GM23338 (cell line): ENCODE measurements at regions not wholly inside any gene's neighbourhood (a gene's known extent, or its start where the extent isn't known, plus 50 kb on each side); places are given as distances from the start of the nearest gene placed in this dataset.

Experiments
- ATAC-seq: fragments of 200-7000 bp; cut with Tn5 transposase; 3 replicates; pipeline ENCODE4 v1.9.1; 2020
- DNase-seq: peaks from one replicate; pipeline ENCODE4 v3.0.0-alpha.2; 2015; ENCODE audit warnings: low spot score
- H2AFZ ChIP-seq: fragments of 200-600 bp; sonication (generic); 2 replicates; pipeline ENCODE4 v1.8.0; 2016; ENCODE audit warnings: antibody characterized with exemption, mild to moderate bottlenecking, moderate library complexity
- H3F3A ChIP-seq: fragments of 200-600 bp; sonication (generic); replicated peaks from 2 replicates; pipeline ENCODE4 v1.8.0; 2017; ENCODE audit warnings: antibody characterized with exemption, mixed run types, low read depth
- H3K27ac ChIP-seq: fragments of 200-600 bp; sonication (generic); 2 replicates; pipeline ENCODE4 v1.6.1; 2016; ENCODE audit warnings: low read depth
- H3K27me3 ChIP-seq: fragments of 200-600 bp; sonication (generic); 2 replicates; pipeline ENCODE4 v1.8.0; 2016; ENCODE audit warnings: mild to moderate bottlenecking, mixed run types, moderate library complexity; ENCODE audit not compliant: insufficient read depth
- H3K36me3 ChIP-seq: fragments of 200-600 bp; sonication (generic); 2 replicates; pipeline ENCODE4 v1.8.0; 2016; ENCODE audit warnings: mild to moderate bottlenecking; ENCODE audit not compliant: insufficient read depth
- H3K4me1 ChIP-seq: fragments of 200-600 bp; sonication (generic); 2 replicates; pipeline ENCODE4 v1.8.0; 2016; ENCODE audit warnings: mild to moderate bottlenecking, moderate library complexity; ENCODE audit not compliant: insufficient read depth
- H3K4me2 ChIP-seq: fragments of 200-600 bp; sonication (generic); 2 replicates; pipeline ENCODE4 v1.7.1; 2017; ENCODE audit warnings: mixed run types
- H3K4me3 ChIP-seq: fragments of 200-600 bp; sonication (generic); 2 replicates; pipeline ENCODE4 v1.6.1; 2016; ENCODE audit warnings: mixed run types
- H3K79me2 ChIP-seq: fragments of 200-600 bp; sonication (generic); replicated peaks from 2 replicates; pipeline ENCODE4 v1.8.0; 2017; ENCODE audit warnings: mild to moderate bottlenecking; ENCODE audit not compliant: insufficient read depth
- H3K9me2 ChIP-seq: fragments of 200-600 bp; sonication (generic); 2 replicates; pipeline ENCODE4 v1.8.0; 2017; ENCODE audit not compliant: insufficient read depth
- H4K20me1 ChIP-seq: fragments of 200-600 bp; sonication (generic); replicated peaks from 2 replicates; pipeline ENCODE4 v1.8.0; 2017; ENCODE audit warnings: mild to moderate bottlenecking; ENCODE audit not compliant: insufficient read depth
- H3K27ac Mint-ChIP-seq: 2 replicates; pipeline ENCODE4 v1.8.0; 2020; ENCODE audit warnings: inconsistent platforms, mild to moderate bottlenecking, moderate library complexity, mixed read lengths
- H3K27me3 Mint-ChIP-seq: 3 replicates; pipeline ENCODE4 v1.8.0; 2022; ENCODE audit warnings: low read depth, mild to moderate bottlenecking, moderate library complexity, mixed read lengths, inconsistent platforms; ENCODE audit not compliant: insufficient read depth, poor library complexity
- H3K36me3 Mint-ChIP-seq: 3 replicates; pipeline ENCODE4 v1.8.0; 2021; ENCODE audit warnings: low read depth, mild to moderate bottlenecking, inconsistent platforms, moderate library complexity, mixed read lengths
- H3K4me1 Mint-ChIP-seq: 3 replicates; pipeline ENCODE4 v1.8.0; 2020; ENCODE audit warnings: mild to moderate bottlenecking, inconsistent platforms, mixed read lengths
- H3K4me3 Mint-ChIP-seq: 3 replicates; pipeline ENCODE4 v1.8.0; 2021; ENCODE audit warnings: moderate library complexity, mild to moderate bottlenecking, inconsistent platforms, mixed read lengths
- H3K9me3 Mint-ChIP-seq: 3 replicates; pipeline ENCODE4 v1.8.0; 2020; ENCODE audit warnings: moderate library complexity, mild to moderate bottlenecking, inconsistent platforms, mixed read lengths
- EZH2phosphoT487 ChIP-seq: fragments of 200-600 bp; sonication (generic); IDR thresholded peaks from one replicate; pipeline ENCODE4 v1.8.1; 2018; ENCODE audit warnings: antibody characterized with exemption; ENCODE audit not compliant: unreplicated experiment
- NANOG ChIP-seq: IDR thresholded peaks from 2 replicates; pipeline ENCODE4 v1.6.1; 2016; ENCODE audit warnings: antibody characterized with exemption, borderline replicate concordance
- POLR2AphosphoS5 ChIP-seq: IDR thresholded peaks from 2 replicates; pipeline ENCODE4 v1.6.1; 2016; ENCODE audit warnings: antibody characterized with exemption, low read depth
- ZNF114 ChIP-seq: fragments of 250-450 bp; sonication (Bioruptor Pico); IDR thresholded peaks from 2 replicates; pipeline ENCODE4 v1.5.0; 2020; ENCODE audit warnings: mild to moderate bottlenecking, moderate library complexity
- TF ChIP-seq, protein P1 (sequence below), 2 experiments: fragments of 200-600 bp in 1 of 2; sonication (generic) in 1 of 2; conservative IDR thresholded peaks; 2 replicates each; pipeline versions ENCODE4 v1.5.1 to v1.6.1; 2016 to 2017; ENCODE audit warnings: antibody characterized with exemption in 2 of 2, low read depth in 2 of 2, mild to moderate bottlenecking in 2 of 2, moderate library complexity in 1 of 2
- TF ChIP-seq, protein P2 (sequence below): IDR thresholded peaks from one replicate; pipeline ENCODE4 v1.6.1; 2018; ENCODE audit warnings: antibody characterized with exemption; ENCODE audit not compliant: unreplicated experiment
- TF ChIP-seq, protein P3 (sequence below): IDR thresholded peaks from 2 replicates; pipeline ENCODE4 v1.6.1; 2016; ENCODE audit warnings: antibody characterized with exemption

DNA sequence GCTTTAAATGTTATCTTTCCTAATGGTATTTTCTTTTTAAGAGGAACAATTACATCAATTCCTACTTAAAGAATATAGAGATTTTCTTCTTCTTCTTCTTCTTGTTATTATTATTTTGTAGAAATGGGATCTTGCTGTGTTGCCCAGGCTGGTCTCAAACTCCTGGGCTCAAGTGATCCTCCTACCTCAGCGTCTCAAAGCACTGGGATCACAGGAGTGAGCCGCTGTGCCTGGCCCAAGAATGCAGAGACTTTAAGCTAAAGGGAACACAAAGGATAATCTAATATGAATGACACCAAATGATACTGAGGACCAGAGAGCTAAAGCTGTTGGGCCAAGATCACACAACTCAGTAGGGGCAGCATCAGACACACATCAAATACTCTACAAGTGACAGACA, 87.4 kb upstream of the FOXQ1 start:
- Histone ChIP-seq H3K27ac (no peak overlapping the region), H3K79me2 (no peaks in the 10 kb centered on the region), H3K4me1 (no peaks in the 10 kb centered on the region), H3K9me2 (no peaks in the 10 kb centered on the region), H3K27me3 (no peaks in the 10 kb centered on the region), H4K20me1 (no peaks in the 10 kb centered on the region), H3K36me3 (no peaks in the 10 kb centered on the region), H3K4me3 (no peak overlapping the region), H3F3A (no peaks in the 10 kb centered on the region), H3K4me2 (no peak overlapping the region), H2AFZ (no peak overlapping the region)
- H3K27ac Mint-ChIP-seq: no peak overlapping the region
- H3K36me3 Mint-ChIP-seq: no peaks in the 10 kb centered on the region
- H3K27me3 Mint-ChIP-seq: peaks cover 10% of the 10 kb centered on the region
- H3K4me1 Mint-ChIP-seq: no peaks in the 10 kb centered on the region; the same call in 2 of the 3 replicates
- ATAC-seq (no peak), DNase-seq (no peak)
- TF ChIP-seq ZNF114 (no peak), POLR2AphosphoS5 (no peak)
- no peaks in the 10 kb centered on the region for H3K9me3 Mint-ChIP-seq
- no peak overlapping the region for H3K4me3 Mint-ChIP-seq

DNA sequence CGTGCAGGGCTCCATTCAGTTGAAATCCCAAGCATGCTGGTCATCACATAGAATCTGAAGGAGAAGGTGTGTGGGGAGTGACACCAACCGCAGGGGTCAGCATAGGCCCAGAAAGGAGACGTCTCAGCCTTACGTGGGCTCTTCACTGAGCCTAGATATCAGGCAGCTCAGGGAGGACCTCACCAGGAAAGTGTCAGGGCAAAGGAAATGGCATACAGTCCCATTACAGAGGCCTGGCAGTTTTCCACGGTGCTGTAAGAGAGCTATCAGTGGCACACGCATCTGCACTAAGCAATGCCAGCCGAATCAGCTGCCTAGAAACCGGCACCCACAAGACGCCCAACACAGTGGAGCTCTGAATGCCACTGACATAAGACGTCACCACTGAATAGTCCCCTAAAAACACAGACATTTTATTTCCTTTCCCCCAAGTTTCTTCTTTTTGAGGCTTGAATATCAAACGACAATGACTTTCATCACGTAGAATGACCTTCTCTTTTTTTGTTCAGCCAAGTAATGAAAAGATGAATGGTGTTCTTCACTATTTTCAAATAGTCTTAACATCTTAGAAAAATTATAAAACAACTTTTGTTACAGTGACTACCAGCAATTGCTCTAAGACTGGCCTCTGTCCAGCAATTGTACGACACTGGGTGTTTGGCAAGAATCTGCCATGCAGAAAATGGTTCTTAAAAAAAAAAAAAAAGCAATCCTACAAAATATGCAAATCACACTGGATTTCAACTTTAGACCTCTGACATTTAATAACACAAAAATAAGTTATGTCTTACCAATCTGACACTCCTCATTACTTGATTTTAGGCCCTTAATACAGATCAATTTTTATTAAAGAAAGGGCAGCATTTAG, 88.9 kb upstream of the FOXQ1 start:
- no peaks in the 10 kb centered on the region; the same call in 2 of the 3 replicates for H3K4me1 Mint-ChIP-seq
- H3K4me2 ChIP-seq: no peak overlapping the region
- H3K27me3 ChIP-seq: no peaks in the 10 kb centered on the region
- no peaks in the 10 kb centered on the region for H3K36me3 Mint-ChIP-seq
- DNase-seq: no peak
- no peak overlapping the region for H3K4me3 ChIP-seq
- no peak overlapping the region for H3K4me3 Mint-ChIP-seq
- H3K4me1 ChIP-seq: no peaks in the 10 kb centered on the region
- H3K9me2 ChIP-seq: no peaks in the 10 kb centered on the region
- no peaks in the 10 kb centered on the region for H3K36me3 ChIP-seq
- H3K27ac Mint-ChIP-seq: no peak overlapping the region
- no peaks in the 10 kb centered on the region for H4K20me1 ChIP-seq
- 0 out of 2 replicates have a peak overlapping the region, but pooled peaks have one; percentile 32 for H2AFZ ChIP-seq
- H3K27ac ChIP-seq: no peak overlapping the region
- H3K27me3 Mint-ChIP-seq: peaks cover 8% of the 10 kb centered on the region
- no peaks in the 10 kb centered on the region for H3F3A ChIP-seq
- TF ChIP-seq, protein P1, sequence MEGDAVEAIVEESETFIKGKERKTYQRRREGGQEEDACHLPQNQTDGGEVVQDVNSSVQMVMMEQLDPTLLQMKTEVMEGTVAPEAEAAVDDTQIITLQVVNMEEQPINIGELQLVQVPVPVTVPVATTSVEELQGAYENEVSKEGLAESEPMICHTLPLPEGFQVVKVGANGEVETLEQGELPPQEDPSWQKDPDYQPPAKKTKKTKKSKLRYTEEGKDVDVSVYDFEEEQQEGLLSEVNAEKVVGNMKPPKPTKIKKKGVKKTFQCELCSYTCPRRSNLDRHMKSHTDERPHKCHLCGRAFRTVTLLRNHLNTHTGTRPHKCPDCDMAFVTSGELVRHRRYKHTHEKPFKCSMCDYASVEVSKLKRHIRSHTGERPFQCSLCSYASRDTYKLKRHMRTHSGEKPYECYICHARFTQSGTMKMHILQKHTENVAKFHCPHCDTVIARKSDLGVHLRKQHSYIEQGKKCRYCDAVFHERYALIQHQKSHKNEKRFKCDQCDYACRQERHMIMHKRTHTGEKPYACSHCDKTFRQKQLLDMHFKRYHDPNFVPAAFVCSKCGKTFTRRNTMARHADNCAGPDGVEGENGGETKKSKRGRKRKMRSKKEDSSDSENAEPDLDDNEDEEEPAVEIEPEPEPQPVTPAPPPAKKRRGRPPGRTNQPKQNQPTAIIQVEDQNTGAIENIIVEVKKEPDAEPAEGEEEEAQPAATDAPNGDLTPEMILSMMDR (conservative IDR thresholded peaks at IDR 0.05; ENCODE audit: low read depth in 2 of 2): peak in 1 of 2 experiments; percentile 18; a peak in 1 of 4 replicates
- TF ChIP-seq POLR2AphosphoS5: no peak
- no peaks in the 10 kb centered on the region for H3K79me2 ChIP-seq
- H3K9me3 Mint-ChIP-seq: no peaks in the 10 kb centered on the region
- peak; percentile 43 for ATAC-seq

DNA sequence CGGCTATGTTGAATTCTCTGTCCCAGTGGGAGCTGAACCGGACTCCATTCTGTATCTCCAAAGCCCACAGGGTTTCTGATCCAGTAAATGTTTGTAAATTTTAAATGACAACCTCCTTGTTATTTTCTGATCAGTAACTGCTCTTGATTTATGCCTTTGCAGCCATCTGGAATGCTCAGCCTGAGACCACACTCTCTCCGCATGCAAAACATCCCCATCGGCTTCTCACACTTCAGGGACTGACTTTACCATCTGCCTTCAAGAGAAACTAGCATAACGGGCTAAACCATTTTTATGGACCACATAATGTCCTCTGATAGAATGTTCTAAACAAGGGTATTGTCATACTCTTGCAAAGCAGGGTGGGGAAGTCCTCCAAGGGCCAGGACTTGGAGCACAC, 94.5 kb upstream of the FOXQ1 start:
- no peak for TF ChIP-seq NANOG
- TF ChIP-seq POLR2AphosphoS5: no peak
- TF ChIP-seq, protein P2, sequence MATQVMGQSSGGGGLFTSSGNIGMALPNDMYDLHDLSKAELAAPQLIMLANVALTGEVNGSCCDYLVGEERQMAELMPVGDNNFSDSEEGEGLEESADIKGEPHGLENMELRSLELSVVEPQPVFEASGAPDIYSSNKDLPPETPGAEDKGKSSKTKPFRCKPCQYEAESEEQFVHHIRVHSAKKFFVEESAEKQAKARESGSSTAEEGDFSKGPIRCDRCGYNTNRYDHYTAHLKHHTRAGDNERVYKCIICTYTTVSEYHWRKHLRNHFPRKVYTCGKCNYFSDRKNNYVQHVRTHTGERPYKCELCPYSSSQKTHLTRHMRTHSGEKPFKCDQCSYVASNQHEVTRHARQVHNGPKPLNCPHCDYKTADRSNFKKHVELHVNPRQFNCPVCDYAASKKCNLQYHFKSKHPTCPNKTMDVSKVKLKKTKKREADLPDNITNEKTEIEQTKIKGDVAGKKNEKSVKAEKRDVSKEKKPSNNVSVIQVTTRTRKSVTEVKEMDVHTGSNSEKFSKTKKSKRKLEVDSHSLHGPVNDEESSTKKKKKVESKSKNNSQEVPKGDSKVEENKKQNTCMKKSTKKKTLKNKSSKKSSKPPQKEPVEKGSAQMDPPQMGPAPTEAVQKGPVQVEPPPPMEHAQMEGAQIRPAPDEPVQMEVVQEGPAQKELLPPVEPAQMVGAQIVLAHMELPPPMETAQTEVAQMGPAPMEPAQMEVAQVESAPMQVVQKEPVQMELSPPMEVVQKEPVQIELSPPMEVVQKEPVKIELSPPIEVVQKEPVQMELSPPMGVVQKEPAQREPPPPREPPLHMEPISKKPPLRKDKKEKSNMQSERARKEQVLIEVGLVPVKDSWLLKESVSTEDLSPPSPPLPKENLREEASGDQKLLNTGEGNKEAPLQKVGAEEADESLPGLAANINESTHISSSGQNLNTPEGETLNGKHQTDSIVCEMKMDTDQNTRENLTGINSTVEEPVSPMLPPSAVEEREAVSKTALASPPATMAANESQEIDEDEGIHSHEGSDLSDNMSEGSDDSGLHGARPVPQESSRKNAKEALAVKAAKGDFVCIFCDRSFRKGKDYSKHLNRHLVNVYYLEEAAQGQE: no peak
- TF ChIP-seq, protein P1 (conservative IDR thresholded peaks at IDR 0.05; ENCODE audit: low read depth in 2 of 2): no peak
- TF ChIP-seq EZH2phosphoT487: no peak
- TF ChIP-seq, protein P3, sequence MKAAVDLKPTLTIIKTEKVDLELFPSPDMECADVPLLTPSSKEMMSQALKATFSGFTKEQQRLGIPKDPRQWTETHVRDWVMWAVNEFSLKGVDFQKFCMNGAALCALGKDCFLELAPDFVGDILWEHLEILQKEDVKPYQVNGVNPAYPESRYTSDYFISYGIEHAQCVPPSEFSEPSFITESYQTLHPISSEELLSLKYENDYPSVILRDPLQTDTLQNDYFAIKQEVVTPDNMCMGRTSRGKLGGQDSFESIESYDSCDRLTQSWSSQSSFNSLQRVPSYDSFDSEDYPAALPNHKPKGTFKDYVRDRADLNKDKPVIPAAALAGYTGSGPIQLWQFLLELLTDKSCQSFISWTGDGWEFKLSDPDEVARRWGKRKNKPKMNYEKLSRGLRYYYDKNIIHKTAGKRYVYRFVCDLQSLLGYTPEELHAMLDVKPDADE: no peak
- no peak overlapping the region for H3K4me2 ChIP-seq
- no peaks in the 10 kb centered on the region for H3K27me3 ChIP-seq
- no peak overlapping the region for H3K27ac ChIP-seq
- no peaks in the 10 kb centered on the region for H3F3A ChIP-seq
- no peak for DNase-seq
- Mint-ChIP-seq H3K36me3 (no peaks in the 10 kb centered on the region), H3K27me3 (peaks cover 10% of the 10 kb centered on the region), H3K4me1 (no peaks in the 10 kb centered on the region), H3K9me3 (no peaks in the 10 kb centered on the region), H3K27ac (no peak overlapping the region), H3K4me3 (no peak overlapping the region)
- H3K4me3 ChIP-seq: no peak overlapping the region
- H3K4me1 ChIP-seq: no peaks in the 10 kb centered on the region
- H3K36me3 ChIP-seq: no peaks in the 10 kb centered on the region
- H3K9me2 ChIP-seq: no peaks in the 10 kb centered on the region
- no peaks in the 10 kb centered on the region for H4K20me1 ChIP-seq
- no peaks in the 10 kb centered on the region for H3K79me2 ChIP-seq
- H2AFZ ChIP-seq: no peak overlapping the region
- ATAC-seq: no peak
